Stimulated activated CD4-positive, alpha-beta T cell treated with anti-CD3 and anti-CD28 coated beads, Interleukin-4, amount 100 ng/mL, for 1 hour (primary cell): ENCODE measurements at regions not wholly inside any gene's neighbourhood (a gene's known extent, or its start where the extent isn't known, plus 50 kb on each side); places are given as distances from the start of the nearest gene placed in this dataset.

Experiments
- DNase-seq: peaks from one replicate; pipeline ENCODE4 v3.0.0-alpha.2; 2020

DNA sequence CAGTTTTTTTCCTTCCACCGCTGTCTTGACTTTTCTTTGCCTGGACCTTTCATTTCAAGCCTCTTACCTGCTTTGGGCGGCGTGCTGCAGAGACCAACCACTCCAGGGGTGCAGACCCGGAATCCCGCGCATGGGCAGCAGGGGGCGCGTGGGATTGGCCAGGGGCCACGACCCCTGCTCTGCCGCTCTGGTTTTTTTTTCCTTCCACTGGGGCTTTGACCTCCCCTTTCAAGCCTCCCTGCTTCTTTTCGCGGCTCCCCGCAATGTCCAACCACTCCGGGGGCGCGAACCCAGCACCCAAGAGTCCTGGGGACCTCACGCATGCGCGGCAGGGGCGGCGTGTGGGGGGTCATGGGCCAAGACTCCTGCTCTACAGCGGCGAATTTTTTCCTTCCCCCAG lies 325.1 kb downstream of the ALG10 start:
- DNase-seq, result no peak

DNA sequence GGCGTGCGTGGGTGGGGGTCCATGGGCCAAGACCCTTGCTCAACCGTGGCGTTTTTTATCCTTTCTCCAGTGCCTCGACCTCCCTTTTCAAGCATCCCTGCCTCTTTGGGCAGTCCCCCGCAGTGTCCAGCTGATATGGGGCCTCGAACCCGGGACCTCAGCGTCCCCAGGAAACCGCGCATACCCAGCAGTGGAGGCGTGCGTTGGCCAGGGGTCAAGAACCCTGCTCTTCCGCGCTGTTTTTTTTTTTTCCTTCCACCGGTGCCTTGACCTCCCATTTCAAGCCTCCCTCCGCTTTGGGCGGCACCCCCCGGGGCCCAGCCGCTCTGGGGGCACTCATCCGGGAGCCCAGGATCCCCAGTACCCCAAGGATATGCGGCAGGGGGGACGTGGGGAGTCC lies 325.8 kb downstream of the ALG10 start:
- no peak for DNase-seq

DNA sequence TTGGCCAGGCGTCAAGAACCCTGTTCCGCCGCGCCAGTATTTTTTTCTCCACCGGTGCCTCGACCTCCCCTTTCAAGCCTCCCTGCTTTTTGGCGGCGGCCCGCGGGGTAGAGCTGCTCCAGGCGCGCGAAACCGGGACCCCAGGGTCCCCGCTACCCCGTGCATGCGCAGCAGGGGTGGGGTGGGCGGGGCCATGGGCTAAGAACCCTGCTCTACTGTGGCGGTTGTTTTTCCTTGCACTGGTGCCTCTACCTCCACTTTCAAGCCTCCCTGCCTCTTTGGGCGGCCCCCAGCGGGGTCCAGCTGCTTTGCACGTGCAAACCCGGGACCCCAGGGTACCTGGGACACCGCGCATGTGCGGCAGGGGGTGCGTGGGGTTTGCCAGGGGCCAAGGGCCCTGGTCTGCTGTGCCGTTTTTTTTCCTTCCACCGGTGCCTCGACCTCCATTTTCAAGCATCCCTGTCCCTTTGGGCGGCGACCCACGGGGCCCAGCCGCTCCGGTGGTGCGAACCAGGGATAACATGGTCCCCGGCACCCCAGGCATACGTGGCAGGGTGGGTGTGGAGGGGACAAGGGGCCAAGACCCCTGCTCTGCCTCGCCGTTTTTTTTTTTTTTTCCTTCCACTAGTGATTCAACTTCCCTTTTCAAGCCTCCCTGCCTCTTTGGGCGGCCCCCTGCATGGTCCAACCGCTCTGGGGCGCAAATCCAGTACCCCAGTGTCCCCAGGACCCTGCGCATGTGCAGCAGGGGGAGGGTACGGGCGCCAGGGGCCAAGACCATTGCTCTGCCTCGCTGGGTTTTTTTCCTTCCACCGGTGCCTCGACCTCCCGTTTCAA lies 326.8 kb downstream of the ALG10 start:
- DNase-seq, result no peak

DNA sequence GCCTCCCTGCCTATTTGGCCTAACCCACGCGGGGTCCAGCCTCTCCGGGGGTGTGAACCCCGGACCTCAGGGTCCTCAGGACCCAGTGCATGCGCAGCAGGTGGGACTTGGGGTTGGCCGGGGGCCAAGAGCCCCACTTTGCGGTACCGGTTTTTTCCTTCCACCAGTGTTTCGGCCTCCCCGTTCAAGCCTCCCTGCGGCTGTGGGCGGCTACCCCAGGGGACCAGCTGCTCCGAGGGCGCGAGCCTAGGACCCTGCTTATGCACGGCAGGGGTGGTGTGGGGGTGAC lies 327.3 kb downstream of the ALG10 start:
- DNase-seq, result no peak

DNA sequence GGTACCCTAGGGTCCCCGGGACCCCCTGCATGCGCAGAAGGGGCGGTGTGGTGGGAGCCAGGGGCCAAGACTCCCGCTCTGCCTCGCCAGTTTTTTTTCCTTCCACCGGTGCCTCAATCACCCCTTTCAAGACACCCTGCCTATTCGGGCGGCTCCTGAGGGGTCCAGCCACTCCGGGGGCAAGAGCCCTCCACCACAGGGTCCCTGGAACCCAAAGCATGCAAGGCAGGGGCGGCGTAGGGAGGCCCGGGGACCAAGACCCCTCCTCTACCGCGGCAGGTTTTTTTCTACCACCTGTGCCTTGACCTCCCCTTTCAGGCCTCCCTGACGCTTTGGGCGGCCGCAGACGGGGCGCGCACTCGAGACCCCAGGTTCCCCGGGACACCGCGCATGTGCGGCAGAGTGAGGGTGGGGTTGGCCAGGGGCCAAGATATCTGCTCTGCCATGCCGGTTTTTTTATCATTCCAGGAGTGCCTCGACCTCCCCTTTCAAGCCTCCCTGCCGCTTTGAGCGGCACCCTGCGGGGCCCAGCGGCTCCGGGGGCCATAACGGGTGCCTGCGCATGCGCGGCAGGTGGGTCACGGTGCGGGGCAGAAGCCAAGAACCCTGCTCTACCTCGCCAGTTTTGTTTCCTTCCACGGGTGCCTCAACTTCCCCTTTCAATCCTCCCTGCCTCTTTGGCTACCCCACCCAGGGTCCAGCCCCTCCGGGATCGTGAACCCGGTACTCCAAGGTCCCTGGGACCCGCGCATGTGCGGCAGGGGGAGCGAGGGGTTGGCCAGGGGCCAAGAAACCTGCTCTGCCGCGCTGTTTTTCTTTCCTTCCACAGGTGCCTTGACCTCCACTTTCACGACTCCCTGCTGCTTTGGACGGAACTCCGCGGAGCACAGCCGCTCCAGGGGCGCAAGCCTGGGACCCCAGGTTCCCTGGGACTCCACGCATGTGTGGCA lies 328.1 kb downstream of the ALG10 start:
- no peak for DNase-seq

DNA sequence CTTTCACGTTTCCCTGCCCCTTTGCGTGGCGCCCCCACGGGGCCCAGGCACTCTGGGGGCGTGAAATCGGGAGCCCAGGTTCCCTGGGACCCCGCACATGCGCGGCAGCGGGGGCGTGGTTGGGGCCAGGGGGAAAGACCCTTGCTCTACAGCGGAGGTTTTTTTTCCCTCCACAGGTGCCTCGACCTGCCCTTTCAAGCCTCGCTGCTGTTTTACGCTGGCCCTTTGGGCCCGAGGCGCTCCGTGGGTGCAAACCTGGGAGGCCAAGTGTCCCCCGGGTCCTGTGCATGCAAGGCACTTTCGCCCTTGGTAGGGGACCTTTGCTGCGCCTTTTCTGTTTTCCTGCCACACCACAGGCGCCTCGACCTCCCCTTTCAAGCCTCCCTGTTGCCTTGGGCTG lies 329.8 kb downstream of the ALG10 start:
- no peak for DNase-seq

DNA sequence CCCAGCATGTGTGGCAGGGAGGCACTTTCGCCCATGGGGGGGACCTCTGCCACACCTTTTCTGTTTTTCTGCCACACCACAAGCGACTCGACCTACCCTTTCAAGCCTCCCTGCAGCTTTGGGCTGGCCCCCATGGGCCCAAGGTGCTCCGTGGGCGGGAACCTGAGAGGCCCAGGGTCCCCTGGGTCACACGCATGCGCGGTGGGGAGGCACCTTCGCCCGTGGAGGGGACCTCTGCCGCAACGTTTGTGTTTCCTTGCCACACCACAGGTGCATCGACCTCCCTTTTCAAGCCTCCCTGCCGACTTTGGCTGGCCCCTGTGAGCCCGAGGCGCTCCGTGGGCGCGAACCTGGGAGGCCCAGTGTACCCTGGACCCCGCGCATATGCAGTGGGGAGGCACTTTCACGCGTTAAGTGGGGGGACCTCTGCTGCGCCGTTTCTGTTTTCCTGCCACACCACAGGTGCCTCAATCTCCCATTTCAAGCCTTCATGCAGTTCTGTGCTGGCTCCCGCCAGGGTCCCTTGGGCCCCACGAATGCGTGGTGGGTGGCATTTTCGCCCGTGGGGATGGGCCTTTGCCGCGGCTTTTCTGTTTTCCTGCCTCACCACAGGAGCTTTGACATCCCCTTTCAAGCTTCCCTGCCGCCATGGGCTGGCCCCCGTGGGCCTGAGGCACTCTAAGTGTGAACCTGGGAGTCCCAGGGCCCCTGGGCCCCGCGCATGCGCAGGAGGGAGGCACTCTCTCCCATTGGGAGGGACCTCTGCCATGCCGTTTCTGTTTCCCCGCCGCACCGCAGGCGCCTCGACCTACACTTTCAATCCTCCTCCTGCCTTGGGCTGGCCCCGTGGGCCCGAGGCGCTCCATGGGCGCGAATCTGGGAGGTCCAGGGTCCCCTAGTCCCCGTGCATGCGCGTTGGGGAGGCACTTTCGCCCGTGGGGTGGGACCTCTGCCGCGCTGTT lies 332.2 kb downstream of the ALG10 start:
- no peak for DNase-seq

DNA sequence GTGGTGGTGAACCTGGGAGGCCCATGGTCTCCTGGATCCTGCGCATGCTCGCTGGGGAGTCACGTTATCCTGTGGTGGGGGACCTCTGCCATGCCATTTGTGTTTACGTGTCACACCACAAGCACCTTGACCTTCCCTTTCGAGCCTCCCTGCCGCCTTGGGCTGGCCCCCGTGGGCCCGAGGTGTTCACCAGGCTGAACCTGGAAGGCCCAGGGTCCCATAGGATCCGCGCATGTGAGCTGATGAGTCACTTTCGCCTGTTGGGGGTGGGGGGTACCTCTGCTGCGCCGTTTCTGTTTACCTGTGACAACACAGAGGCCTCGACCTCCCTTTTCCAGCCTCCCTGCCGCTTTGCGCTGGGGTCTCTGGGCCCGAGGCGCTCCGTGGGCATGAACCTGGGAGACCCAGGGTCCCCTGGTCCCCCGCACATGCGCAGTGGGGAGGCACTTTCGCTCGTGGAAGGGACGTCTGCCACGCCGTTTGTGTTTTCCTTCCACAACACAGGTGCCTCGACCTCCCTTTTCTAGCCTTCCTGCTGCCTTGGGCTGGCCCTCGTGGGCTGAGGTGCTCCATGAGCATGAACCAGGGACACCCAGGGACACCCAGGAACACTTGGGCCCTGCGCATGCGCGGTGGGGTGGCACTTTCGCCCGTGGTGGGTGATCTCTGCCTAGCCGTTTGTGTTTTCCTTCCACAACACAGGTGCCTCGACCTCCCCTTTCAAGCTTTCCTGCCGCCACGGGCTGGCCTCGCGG lies 334.1 kb downstream of the ALG10 start:
- DNase-seq, result no peak

DNA sequence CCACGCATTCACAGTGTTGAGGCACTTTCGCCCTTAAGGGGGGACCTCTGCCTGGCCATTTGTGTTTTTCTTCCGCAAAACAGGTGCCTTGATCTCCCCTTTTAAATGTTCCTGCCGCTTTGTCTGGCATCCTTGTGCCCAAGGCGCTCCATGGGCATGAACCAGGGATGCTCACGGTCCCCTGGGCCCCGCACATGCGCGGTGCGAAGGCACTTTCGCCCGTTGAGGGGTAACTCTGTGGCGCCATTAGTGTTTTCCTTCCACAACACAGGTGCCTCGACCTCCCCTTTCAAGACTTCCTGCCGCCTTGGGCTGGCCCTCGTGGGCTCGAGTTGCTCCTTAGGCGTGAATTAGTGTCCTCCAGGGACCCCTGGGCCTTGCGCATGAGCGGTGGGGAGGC lies 335.5 kb downstream of the ALG10 start:
- no peak for DNase-seq

DNA sequence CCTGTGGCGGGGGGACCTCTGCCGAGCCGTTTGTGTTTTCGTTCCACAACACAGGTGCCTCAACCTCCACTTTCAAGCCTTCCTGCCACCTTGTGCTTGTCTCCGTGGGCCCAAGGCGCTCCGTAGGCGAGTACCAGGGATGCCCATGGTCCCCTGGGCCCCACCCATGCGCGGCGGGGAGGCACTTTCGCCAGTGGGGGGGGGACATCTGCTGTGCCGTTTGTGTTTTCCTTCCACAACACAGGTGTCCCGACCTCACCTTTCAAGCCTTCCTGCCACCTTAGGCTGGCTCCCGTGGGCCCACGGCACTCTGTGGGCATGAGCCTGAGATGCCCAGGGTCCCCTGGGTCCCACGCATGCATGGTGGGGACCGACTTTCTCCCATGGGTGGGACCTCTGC lies 335.9 kb downstream of the ALG10 start:
- no peak for DNase-seq

DNA sequence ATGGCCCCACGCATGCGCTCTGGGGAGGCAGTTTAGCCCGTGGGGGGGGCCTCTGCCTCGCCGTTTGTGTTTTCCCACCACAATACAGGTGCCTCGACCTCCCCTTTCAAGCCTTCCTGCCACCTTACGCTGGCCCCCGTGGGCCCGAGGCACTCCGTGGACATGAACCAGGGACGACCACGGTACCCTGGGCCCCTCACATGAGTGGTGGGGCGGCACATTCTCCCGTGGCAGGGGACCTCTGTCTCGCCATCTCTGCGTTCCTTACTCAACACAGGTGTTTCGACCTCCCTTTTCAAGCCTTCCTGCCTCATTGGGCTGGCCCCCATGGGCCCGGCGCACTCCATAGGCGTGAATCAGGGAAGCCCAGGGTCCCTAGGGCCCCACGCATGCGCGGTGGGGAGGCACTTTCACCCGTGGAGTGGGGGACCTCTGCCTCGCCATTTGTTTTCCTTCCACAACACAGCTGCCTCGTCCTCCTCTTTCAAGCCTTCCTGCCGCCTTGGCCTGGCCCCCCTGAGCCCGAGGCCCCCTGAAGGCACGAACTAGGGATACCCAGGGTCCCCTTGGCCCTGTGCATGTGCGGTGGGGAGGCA lies 339.5 kb downstream of the ALG10 start:
- DNase-seq, result no peak

DNA sequence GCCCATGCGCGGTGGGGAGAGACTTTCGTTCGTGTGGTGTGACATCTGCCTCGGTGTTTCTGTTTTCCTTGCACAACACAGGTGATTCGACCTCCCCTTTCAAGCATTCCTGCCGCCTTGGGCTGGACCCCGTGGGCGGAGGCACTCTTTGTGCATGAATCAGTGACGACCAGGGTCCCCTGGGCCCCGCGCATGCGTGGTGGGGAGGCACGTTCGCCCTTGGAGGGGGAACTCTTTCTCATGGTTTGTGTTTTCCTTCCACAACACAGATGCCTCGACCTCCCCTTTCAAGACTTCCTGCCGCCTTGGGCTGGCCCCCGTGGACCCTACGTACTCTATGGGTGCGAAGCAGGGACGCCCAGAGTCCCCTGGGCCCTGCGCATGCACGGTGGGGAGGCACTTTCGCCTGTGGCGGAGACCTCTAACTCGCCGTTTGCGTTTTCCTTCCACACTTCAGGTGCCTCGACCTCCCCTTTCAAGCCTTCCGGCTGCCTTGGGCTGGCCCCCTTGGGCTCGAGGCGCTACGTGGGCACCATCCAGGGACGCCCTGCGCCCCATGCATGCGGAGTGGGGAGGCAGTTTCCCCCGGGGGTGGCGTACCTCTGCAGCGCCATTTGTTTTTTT lies 340.9 kb downstream of the ALG10 start:
- DNase-seq, result no peak

DNA sequence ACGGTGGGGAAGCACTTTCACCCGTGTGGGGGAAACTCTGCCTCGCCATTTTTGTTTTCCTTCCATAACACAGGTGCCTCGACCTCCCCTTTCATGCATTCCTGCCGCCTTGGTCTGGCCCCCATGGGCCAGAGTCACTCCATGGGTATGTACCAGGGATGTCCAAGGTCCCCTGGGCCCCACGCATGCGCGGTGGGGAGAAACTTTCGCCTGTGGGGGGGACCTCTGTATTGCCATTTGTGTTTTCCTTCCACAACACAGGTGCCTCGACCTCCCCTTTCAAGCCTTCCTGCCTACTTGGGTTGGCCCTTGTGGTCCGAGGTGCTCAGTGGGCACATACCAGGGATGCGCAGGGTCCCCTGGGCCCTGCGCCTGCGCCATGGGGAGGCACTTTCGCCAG lies 345.8 kb downstream of the ALG10 start:
- DNase-seq, result no peak

DNA sequence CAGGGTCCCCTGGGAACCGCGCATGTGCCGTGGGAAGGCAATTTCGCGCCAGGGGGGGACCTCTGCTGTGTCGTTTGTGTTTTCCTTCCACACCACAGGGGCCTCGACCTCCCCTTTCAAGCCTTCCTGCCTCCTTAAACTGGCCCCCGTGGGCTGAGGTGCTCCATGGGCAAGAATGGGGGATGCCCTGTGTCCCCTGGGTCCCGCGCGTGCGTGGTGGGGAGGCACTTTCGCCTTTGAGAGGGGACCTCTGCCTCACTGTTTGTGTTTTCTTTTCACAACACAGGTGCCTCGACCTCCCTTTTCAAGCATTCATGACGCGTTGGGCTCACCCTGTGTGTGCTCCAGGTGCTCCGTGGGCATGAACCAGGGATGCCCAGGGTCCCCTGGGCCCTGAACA lies 348.8 kb downstream of the ALG10 start:
- no peak for DNase-seq

DNA sequence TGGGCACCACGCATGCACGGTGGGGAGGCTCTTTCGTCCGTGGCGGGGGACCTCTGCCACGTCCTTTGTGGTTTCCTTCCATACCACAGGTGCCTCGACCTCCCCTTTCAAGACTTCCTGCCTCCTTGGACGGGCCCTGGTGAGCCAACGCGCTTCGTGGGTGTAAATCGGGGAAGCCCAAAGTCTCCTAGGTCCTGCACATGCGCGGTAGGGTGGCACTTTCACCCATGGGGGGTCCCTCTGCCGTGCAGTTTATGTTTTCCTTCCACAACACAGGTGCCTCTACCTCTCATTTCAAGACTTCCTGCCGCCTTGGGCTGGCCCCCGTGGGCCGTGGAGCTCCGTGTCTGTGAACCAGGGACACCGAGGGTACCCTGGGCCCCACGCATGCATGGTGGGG lies 349.7 kb downstream of the ALG10 start:
- no peak for DNase-seq

DNA sequence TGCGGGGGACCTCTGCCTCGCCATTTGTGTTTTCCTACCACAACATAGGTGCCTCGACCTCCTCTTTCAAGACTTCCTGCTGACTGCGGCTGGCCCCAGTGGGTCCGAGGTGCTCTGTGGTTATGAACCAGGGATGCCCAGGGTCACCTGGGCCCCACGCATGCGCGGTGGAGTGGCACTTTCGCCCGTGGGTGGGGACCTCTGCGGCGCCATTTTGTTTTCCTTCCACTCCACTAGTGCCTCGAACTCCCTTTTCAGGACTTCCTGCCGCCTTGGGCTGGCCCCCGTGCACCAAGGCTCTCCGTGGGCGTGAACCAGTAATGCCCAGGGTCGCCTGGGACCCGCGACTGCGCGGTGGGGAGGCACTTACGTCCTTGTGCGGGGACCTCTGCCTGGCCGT lies 351.6 kb downstream of the ALG10 start:
- DNase-seq, result no peak

DNA sequence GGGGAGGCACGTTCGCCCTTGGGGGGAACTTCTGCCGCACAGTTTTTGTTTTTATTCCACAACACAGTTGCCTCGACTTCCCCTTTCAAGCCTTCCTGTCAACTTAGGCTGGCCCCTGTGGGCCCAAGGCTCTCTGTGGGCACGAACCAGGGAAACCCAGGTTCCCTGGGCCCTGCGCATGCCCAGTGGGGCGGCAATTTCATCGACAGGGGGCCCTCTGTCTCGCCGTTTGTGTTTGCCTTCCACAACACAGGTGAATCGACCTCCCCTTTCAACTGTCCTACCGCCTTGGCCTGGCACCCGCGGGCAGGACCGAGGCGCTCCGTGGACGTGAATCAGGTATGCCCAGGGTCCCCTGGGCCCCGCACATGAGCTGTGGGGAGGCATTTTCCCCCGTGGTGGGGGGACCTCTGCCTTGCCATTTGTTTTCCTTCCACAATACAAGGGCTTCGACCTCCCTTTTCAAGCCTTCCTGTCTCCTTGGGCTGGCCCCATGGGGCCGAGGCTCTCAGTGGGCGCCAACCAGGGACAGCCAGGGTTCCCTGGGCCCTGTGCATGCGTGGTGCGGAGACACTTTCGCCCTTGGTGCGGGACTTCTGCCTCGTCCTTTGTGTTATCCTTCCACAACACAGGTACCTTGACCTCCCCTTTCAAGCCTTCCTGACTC lies 354.0 kb downstream of the ALG10 start:
- no peak for DNase-seq

DNA sequence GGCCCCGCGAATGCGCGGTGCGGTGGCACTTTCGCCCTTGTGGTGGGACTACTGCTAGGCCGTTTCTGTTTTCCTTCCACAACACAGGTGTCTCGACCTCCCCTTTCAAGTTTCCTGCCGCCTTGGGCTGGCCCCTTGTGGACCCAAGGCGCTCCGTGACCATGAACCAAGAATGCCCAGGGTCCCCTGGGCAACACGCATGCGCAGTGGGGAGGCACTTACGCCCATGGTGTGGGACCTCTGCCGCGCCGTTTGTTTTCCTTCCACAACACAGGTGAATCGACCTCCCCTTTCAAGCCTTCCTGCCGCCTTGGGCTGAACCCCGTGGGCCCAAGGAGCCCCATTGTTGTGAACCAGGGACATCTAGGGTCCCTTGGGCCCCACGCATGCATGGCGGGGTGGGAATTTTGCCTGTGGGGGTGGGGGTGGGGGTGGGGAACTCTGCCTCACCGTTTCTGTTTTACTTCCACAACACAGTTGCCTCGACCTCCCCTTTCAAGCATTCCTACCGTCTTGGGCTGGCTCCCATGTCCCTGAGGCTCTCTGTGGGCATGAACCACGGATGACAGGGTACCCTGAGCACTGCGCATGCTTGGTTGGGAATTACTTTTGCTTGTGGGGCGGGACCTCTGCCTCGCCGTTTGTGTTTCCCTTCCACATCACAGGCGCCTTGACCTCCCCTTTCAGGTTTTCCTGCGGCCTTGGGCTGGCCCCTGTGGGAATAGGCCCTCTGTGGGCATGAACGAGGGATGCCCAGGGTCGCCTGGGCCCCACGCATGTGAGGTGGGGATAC lies 355.1 kb downstream of the ALG10 start:
- DNase-seq, result no peak

DNA sequence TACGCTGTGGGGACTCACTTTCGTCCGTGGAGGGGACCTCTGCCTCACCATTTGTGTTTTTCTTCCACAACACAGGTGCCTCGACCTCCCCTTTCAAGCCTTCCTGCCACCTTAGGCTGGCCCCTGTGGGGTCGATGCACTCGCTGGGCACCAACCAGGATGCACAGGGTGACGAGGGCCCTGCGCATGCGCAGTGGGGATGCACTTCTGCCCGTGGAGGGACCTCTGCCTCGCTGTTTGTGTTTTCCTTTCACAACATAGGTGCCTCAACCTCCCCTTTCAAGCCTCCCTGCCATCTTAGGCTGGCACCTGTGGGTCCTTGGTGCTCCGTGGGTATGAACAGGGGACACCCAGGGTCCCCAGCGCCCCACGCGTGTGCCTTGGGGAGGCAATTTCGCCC lies 356.8 kb downstream of the ALG10 start:
- no peak for DNase-seq

DNA sequence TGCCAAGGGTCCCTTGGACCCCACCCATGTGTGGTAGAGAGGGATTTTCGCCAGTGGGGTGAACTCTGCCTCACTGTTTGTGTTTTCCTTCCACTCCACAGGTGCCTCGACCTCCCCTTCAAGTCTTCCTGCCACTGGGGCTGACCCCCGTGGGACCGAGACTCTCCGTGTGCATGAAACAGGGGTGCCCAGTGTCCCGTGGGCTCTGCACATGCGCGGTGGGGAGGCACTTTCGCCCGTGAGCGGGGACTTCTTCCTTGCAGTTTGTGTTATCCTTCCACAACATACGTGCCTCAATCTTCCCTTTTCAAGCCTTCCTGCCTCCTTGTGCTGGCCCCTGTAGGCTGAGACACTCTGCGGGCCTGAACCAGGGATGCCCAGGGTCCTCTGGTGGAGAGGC lies 362.4 kb downstream of the ALG10 start:
- no peak for DNase-seq
